ENCODE measurements at regions not wholly inside any gene's neighbourhood (a gene's known extent, or its start where the extent isn't known, plus 50 kb on each side); places are given as distances from the start of the nearest gene placed in this dataset.

DNA sequence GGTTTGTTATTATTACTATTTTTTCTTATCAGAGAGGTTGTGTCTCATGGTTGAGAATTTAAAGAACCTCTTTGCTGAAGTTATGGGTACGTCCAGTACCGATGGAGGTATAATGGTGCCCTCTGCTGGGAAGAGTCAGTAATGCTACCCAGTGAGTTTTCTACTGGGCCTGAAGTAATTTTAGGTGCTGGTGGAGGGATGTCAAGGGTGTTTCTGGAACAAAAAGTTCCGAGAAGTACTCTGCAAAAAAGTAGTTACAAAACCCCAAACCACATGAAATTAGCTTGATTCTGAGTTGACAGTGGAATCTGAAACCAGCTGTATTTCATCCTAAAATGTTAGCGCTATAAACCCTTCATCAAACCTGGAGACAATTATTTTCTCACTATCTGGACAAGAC is 102.5 kb upstream of the MID1 start:
- no peak overlapping the region for H3K27ac ChIP-seq
- no peaks in the 10 kb centered on the region for H3K27me3 ChIP-seq (replicated peaks in 1 of 7)
- intact Hi-C loops (cut with DNase I; ENCODE audit: low total_unique reads) = loop anchor here (5.0 kb wide), 1 partner anchor 536 kb away; no protein-coding TSS in a partner anchor
- H3K4me1 ChIP-seq = no peaks in the 10 kb centered on the region
- H3K36me3 ChIP-seq = no peaks in the 10 kb centered on the region
- TF ChIP-seq CTCF (IDR thresholded peaks at IDR 0.05 in 8 of 11, conservative IDR thresholded peaks at IDR 0.05 in 3 of 11) (peak; percentile 27 to 72 (median 63)), POLR2A (IDR thresholded peaks at IDR 0.05) (no peak), POLR2AphosphoS5 (IDR thresholded peaks at IDR 0.05) (no peak)
- no peak overlapping the region for H3K4me3 ChIP-seq
- DNase-seq = no peak
- no peaks in the 10 kb centered on the region for H3K9me3 ChIP-seq
- 19 to 34% (median 28%) methylated on average over 4 of the region's 4 CpGs for WGBS, 5 donors

- whole genome bisulfite sequencing, 5 donors = 34 to 57% (median 50%) methylated on average over 3 of the region's 3 CpGs
- DNase-seq = no peak
- H3K9me3 ChIP-seq = no peaks in the 10 kb centered on the region
- intact Hi-C loops (cut with DNase I; ENCODE audit: low total_unique reads) = no loop called here
- TF ChIP-seq CTCF (IDR thresholded peaks at IDR 0.05 in 8 of 11, conservative IDR thresholded peaks at IDR 0.05 in 3 of 11) (peak in 1 of 11 experiments; percentile 30), POLR2AphosphoS5 (IDR thresholded peaks at IDR 0.05) (no peak)
- no peaks in the 10 kb centered on the region for H3K36me3 ChIP-seq
- H3K27me3 ChIP-seq (replicated peaks in 1 of 7) = no peaks in the 10 kb centered on the region
- no peak overlapping the region for H3K4me3 ChIP-seq
- no peak overlapping the region for H3K27ac ChIP-seq
- H3K4me1 ChIP-seq = no peaks in the 10 kb centered on the region
Observed at GRCh38 chrX:10725071-10725470, 104.7 kb upstream of the MID1 start.

GRCh38 chrX:10726647-10727046 is 106.3 kb upstream of the MID1 start:
- Histone ChIP-seq H3K27ac (no peak overlapping the region), H3K4me1 (no peaks in the 10 kb centered on the region), H3K27me3 (replicated peaks in 1 of 7) (peaks cover 0 to 3% (median 0%) of the 10 kb centered on the region in 7 donors), H3K4me3 (no peak overlapping the region), H3K36me3 (no peaks in the 10 kb centered on the region), H3K9me3 (no peaks in the 10 kb centered on the region)
- WGBS, 5 donors = 69 to 83% (median 70%) methylated on average over 3 of the region's 3 CpGs
- intact Hi-C loops (cut with DNase I; ENCODE audit: low total_unique reads) = no loop called here
- TF ChIP-seq CTCF (IDR thresholded peaks at IDR 0.05 in 8 of 11, conservative IDR thresholded peaks at IDR 0.05 in 3 of 11) = no peak
- DNase-seq = no peak

GRCh38 chrX:10728806-10729389 is 108.5 kb upstream of the MID1 start:
- Histone ChIP-seq H3K27me3 (replicated peaks in 1 of 7) (peaks cover 0 to 4% (median 0%) of the 10 kb centered on the region in 7 donors), H3K36me3 (no peaks in the 10 kb centered on the region), H3K4me3 (no peak overlapping the region), H3K9me3 (no peaks in the 10 kb centered on the region), H3K27ac (no peak overlapping the region), H3K4me1 (no peaks in the 10 kb centered on the region)
- intact Hi-C loops (cut with DNase I; ENCODE audit: low total_unique reads) = no loop called here
- no peak for TF ChIP-seq CTCF (IDR thresholded peaks at IDR 0.05 in 8 of 11, conservative IDR thresholded peaks at IDR 0.05 in 3 of 11)
- TF ChIP-seq POLR2AphosphoS5 (IDR thresholded peaks at IDR 0.05) = no peak
- TF ChIP-seq POLR2A (IDR thresholded peaks at IDR 0.05) = no peak
- WGBS, 5 donors = 70 to 85% (median 82%) methylated on average over 12 of the region's 12 CpGs
- DNase-seq = no peak

Measured in spleen (tissue), 11 donors.